BLaER1 (cell line): ENCODE measurements at regions not wholly inside any gene's neighbourhood (a gene's known extent, or its start where the extent isn't known, plus 50 kb on each side); places are given as distances from the start of the nearest gene placed in this dataset.
"Not testable (repeated sequence)": the region's sequence is repeated elsewhere in the genome, so short reads cannot be mapped to it uniquely, and the experiment has no call there.

Experiments
- H3K27ac ChIP-seq: shearing (Covaris generic); formaldehyde crosslinking; 2 replicates; pipeline ENCODE4 v1.8.1; 2022
- H3K27me3 ChIP-seq: shearing (Covaris generic); formaldehyde crosslinking; 2 replicates; pipeline ENCODE4 v1.8.1; 2022
- H3K36me3 ChIP-seq: shearing (Covaris generic); formaldehyde crosslinking; 2 replicates; pipeline ENCODE4 v1.8.1; 2022
- H3K4me1 ChIP-seq: shearing (Covaris generic); formaldehyde crosslinking; 2 replicates; pipeline ENCODE4 v1.8.1; 2022
- H3K4me2 ChIP-seq: shearing (Covaris generic); formaldehyde crosslinking; 2 replicates; pipeline ENCODE4 v1.8.1; 2022
- H3K4me3 ChIP-seq: shearing (Covaris generic); formaldehyde crosslinking; 2 replicates; pipeline ENCODE4 v1.8.1; 2022
- H3K9ac ChIP-seq: shearing (Covaris generic); formaldehyde crosslinking; 2 replicates; pipeline ENCODE4 v1.8.1; 2022
- H3K9me3 ChIP-seq: shearing (Covaris generic); formaldehyde crosslinking; 2 replicates; pipeline ENCODE4 v1.8.1; 2022
- H4K20me1 ChIP-seq: shearing (Covaris generic); formaldehyde crosslinking; 2 replicates; pipeline ENCODE4 v1.8.1; 2022
- Cebpa-rat ChIP-seq: shearing (Covaris generic); IDR thresholded peaks from 2 replicates; pipeline ENCODE4 v1.8.1; 2022

DNA sequence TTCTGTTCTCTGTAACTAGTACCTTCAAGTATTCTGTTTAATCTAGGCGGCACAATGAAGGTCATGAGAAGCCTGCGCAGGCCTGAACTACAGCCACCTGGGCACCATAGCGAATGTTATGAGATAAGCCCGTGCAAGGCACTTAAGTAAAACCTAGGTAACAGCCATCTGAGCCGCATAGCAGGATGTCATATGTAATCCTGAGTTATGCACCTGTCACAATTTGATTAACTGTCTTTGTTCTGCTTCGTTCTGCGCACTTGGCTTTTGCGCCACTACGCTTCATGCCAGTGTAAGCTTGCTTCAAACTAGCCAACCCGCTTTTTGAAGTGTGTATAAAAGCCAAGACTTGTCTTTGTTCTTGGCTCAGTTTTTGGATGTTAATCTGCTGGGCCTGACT, 449.8 kb downstream of the KCNJ18 start:
- Histone ChIP-seq H3K4me2 (no peak overlapping the region), H3K9me3 (no peaks in the 10 kb centered on the region), H3K4me1 (0 out of 2 replicates have a peak, but pooled peaks cover 6% of the 10 kb centered on the region), H3K36me3 (no peaks in the 10 kb centered on the region), H3K9ac (no peak overlapping the region), H4K20me1 (no peaks in the 10 kb centered on the region), H3K27ac (no peak overlapping the region), H3K27me3 (no peaks in the 10 kb centered on the region), H3K4me3 (no peak overlapping the region)
- TF ChIP-seq Cebpa-rat = no peak

DNA sequence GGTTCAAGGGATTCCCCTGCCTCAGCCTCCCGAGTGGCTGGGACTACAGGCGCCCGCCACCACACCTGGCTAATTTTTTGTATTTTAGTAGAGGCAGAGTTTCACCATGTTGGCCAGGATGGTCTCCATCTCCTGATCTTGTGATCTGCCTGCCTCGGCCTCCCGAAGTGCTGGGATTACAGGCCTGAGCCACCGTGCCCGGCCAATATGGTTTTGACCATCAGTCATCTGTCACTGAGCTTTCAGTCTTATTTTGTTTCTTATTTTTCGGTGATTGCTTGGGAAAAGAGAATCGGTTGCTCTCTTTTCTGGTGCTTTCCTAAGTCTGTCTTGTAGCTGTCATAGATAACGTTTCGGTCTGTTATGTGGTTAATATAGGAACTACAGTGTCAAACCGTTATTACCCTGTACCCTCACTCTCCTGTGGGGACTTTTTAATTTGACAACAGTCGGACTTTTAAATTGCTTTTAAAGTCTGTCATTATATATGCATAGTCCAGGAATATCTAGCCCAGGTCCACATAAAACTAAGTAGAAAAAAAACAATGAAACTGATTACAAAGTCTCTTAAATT, 453.4 kb downstream of the KCNJ18 start:
- Histone ChIP-seq H4K20me1 (no peaks in the 10 kb centered on the region), H3K4me2 (no peak overlapping the region), H3K4me1 (no peaks in the 10 kb centered on the region), H3K4me3 (no peak overlapping the region), H3K27me3 (no peaks in the 10 kb centered on the region), H3K9me3 (no peaks in the 10 kb centered on the region), H3K36me3 (no peaks in the 10 kb centered on the region), H3K27ac (no peak overlapping the region), H3K9ac (no peak overlapping the region)
- no peak for TF ChIP-seq Cebpa-rat

DNA sequence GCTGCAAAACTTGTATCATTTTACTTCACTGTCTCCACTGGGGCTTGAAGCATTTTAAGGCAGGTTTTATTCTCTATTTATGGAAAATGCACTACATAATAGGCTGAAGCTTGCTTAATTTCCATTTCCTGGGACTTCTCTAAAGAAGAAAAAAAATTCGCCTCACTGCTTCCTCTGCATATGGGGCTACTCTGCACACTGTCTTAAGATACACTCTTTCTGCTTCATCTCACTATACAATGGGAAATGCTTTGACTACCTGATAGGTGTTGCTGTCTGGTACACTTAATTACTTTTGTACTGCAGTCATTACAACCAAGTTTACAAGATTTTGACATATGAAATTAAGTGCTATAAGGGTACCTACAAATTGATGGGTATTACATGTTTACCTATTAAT, 466.0 kb downstream of the KCNJ18 start:
- no peaks in the 10 kb centered on the region for H3K36me3 ChIP-seq

DNA sequence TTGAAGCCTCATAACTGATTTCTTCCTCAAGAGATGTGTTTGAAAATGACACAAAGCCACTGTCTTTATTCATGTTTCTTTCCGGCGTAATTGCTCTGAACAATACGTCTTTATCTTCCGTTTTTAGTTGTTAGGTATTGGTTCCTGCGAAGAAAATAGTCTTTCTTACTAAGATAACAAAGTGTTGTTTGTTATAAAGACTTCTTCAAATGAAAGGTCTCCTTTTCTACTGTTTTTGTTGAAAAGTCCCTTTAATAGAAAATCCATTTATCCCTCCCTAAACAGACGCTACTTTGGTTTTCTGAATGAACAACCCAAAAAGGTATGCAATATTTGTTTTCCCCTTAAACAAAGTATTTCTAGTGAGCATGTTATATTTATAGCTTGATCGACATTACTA, 469.1 kb downstream of the KCNJ18 start:
- Histone ChIP-seq H3K9ac (no peak overlapping the region), H3K27ac (no peak overlapping the region), H4K20me1 (no peaks in the 10 kb centered on the region), H3K9me3 (no peaks in the 10 kb centered on the region), H3K4me3 (no peak overlapping the region), H3K4me1 (no peaks in the 10 kb centered on the region), H3K4me2 (no peak overlapping the region), H3K27me3 (no peaks in the 10 kb centered on the region), H3K36me3 (no peaks in the 10 kb centered on the region)
- no peak for TF ChIP-seq Cebpa-rat

More for the DNA sequence above, 466.0 kb downstream of the KCNJ18 start:
- Histone ChIP-seq H3K27me3 (no peaks in the 10 kb centered on the region), H3K4me3 (no peak overlapping the region), H3K9me3 (no peaks in the 10 kb centered on the region), H3K4me2 (no peak overlapping the region), H3K9ac (no peak overlapping the region), H3K4me1 (no peaks in the 10 kb centered on the region), H3K27ac (no peak overlapping the region), H4K20me1 (no peaks in the 10 kb centered on the region)
- TF ChIP-seq Cebpa-rat = no peak

DNA sequence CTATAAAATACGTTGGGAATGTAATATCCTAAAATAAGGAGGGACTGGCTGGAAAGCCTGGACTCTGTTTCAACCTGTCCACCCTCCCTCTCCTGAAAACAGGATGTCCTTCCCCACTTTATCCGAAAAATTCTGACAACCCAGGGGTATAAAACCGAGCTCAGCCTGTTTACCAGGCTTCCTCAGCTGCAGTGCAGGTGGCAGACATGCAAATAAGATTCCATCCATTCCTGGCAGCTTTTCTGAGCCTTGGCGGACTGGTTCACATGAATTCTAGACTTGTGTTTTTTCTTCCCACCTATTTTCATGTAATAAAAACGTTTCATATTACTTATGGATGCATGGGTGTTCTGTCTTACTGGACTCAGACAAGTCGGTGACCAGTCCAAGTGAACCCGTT, 479.3 kb downstream of the KCNJ18 start:
- Histone ChIP-seq H3K27me3 (no peaks in the 10 kb centered on the region), H4K20me1 (no peaks in the 10 kb centered on the region), H3K27ac (no peak overlapping the region), H3K9me3 (peaks cover 13% of the 10 kb centered on the region; the same call in 1 of the 2 replicates), H3K36me3 (no peaks in the 10 kb centered on the region), H3K9ac (no peak overlapping the region), H3K4me2 (no peak overlapping the region), H3K4me3 (no peak overlapping the region), H3K4me1 (no peaks in the 10 kb centered on the region)
- no peak for TF ChIP-seq Cebpa-rat

DNA sequence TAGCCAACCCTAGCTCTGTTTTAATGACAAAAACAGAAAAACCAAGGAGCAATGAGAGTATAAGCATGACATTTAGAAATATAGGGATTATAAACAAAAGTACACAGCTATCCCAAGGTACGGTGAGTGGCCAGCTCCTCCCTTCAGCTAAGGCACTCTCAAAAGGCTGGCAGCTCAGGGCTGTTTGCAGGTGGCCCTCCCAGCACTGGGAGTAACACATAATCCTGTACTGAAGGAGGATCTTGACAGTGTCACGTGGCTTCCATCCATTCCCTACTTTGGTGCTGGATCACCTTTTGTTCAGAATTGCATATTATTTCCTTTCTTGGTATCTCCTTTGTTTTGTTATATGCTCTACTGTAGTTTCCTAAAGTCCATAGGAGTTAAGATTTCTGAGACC, 500.8 kb downstream of the KCNJ18 start:
- Histone ChIP-seq H3K27me3 (no peaks in the 10 kb centered on the region), H3K9ac (no peak overlapping the region), H3K4me1 (no peaks in the 10 kb centered on the region), H3K4me2 (no peak overlapping the region), H3K36me3 (no peaks in the 10 kb centered on the region), H3K4me3 (no peak overlapping the region), H4K20me1 (no peaks in the 10 kb centered on the region), H3K9me3 (no peaks in the 10 kb centered on the region), H3K27ac (no peak overlapping the region)
- no peak for TF ChIP-seq Cebpa-rat

DNA sequence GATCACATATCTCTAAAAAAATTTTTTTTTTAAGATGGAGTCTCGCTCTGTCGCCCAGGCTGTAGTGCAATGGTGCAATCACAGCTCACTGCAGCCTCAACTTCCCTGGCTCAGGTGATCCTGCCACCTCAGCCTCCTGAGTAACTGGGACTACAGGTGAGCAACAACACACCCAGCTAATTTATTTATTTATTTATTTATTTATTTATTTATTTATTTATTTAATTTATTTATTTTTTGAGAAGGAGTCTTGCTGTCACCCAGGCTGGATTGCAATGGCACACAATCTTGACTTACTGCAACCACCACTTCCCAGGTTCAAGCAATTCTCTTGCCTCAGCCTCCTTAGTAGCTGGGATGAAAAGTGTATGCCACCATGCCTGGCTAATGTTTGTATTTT, 507.9 kb downstream of the KCNJ18 start:
- not testable (repeated sequence) for H4K20me1 ChIP-seq, H3K4me3 ChIP-seq, H3K4me1 ChIP-seq, H3K36me3 ChIP-seq, H3K27me3 ChIP-seq, H3K4me2 ChIP-seq, H3K9ac ChIP-seq, H3K27ac ChIP-seq
- peaks cover 18% of the 10 kb centered on the region for H3K9me3 ChIP-seq

DNA sequence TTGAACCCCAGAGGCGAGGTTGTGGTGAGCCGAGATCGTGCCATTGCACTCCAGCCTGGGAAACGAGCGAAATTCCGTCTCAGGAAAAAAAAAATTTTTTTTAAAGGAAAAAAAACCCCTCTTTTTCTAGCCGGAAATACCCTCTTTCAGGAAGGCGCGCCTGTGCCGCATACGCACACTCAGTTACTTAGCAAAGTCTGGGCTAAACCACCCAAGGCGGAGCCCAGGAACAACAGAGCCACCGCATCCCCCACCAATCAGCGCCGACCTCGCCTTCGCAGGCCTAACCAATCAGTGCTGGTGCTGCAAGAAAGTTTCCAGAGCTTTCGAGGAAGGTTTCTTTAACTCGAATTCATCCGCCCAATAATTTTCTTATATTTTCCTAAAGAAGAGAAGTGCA, 510.4 kb downstream of the KCNJ18 start:
- H3K9ac ChIP-seq = no peak overlapping the region
- H3K4me2 ChIP-seq = no peak overlapping the region
- H3K27me3 ChIP-seq = no peaks in the 10 kb centered on the region
- H3K27ac ChIP-seq = no peak overlapping the region
- H3K4me3 ChIP-seq = no peak overlapping the region
- no peaks in the 10 kb centered on the region for H3K36me3 ChIP-seq
- H4K20me1 ChIP-seq = no peaks in the 10 kb centered on the region
- no peaks in the 10 kb centered on the region for H3K4me1 ChIP-seq
- TF ChIP-seq Cebpa-rat = no peak
- peaks cover 18% of the 10 kb centered on the region for H3K9me3 ChIP-seq

DNA sequence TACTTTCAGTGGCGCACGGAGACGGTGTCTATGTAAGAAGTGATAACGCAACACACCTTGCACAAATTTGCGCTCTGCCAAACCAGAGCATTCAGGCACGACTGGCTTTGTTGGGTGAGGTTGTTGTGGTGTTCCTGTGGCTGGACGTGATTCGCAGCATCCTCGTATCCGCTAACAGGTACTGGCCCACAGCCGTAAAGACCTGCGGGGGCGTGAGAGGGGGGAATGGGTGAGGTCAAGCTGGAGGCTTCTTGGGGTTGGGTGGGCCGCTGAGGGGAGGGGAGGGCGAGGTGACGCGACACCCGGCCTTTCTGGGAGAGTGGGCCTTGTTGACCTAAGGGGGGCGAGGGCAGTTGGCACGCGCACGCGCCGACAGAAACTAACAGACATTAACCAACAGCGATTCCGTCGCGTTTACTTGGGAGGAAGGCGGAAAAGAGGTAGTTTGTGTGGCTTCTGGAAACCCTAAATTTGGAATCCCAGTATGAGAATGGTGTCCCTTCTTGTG, 510.9 kb downstream of the KCNJ18 start:
- Histone ChIP-seq H3K27me3 (no peaks in the 10 kb centered on the region), H3K36me3 (no peaks in the 10 kb centered on the region), H3K4me2 (no peak overlapping the region), H3K27ac (no peak overlapping the region), H4K20me1 (no peaks in the 10 kb centered on the region), H3K9me3 (peaks cover 18% of the 10 kb centered on the region), H3K9ac (no peak overlapping the region), H3K4me3 (no peak overlapping the region), H3K4me1 (no peaks in the 10 kb centered on the region)
- TF ChIP-seq Cebpa-rat = no peak

DNA sequence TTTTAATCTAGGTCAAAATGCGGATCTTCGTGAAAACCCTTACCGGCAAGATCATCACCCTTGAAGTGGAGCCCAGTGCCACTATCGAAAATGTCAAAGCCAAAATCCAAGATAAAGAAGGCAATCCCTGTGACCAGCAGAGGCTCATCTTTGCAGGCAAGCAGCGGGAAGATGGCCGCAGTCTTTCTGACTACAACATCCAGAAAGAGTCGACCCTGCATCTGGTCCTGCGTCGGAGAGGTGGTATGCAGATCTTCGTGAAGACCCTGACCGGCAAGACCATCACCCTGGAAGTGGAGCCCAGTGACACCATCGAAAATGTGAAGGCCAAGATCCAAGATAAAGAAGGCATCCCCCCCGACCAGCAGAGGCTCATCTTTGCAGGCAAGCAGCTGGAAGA, 511.8 kb downstream of the KCNJ18 start:
- not testable (repeated sequence) for H3K4me1 ChIP-seq, H3K27ac ChIP-seq, H3K36me3 ChIP-seq, H3K4me2 ChIP-seq, H4K20me1 ChIP-seq, H3K27me3 ChIP-seq, H3K4me3 ChIP-seq, H3K9ac ChIP-seq
- H3K9me3 ChIP-seq = peaks cover 18% of the 10 kb centered on the region

DNA sequence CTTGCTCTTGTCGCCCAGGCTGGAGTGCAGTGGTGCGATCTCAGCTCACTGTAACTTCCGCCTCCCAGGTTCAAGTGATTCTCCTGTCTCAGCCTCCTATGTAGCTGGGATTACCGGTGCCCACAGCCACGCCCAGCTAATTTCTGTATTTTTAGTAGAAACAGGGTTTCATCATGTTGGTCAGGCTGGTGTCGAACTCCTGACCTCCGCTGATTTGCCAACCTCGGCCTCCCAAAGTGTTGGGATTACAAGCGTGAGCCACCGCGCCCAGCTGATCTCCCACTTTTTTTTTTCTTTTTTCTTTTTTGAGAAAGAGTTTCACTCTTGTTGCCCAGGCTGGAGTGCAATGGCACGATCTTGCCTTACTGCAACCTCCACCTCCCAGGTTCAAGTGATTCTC, 517.9 kb downstream of the KCNJ18 start:
- H3K4me1 ChIP-seq, H4K20me1 ChIP-seq, H3K27me3 ChIP-seq, H3K36me3 ChIP-seq, H3K9me3 ChIP-seq, H3K4me2 ChIP-seq, H3K27ac ChIP-seq, H3K4me3 ChIP-seq, H3K9ac ChIP-seq: not testable (repeated sequence)

DNA sequence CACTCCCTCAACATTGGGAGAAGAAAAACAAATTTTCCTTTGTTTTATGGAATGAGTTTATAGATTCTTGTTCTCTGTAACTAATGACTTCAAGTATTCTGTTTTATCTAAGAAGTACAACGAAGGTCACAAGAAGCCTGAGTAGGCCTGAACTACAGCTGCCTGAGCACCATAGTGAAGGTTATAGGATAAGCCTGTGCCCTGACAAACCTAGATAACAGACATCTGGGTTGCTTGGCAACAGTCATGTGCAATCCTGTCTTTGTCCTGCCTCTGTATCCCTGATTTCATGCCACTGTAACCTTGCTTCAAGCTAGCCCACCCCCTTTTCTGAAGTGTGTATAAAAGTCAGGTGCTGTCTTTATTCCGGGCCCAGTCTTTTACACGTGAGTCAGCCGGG, 520.8 kb downstream of the KCNJ18 start:
- not testable (repeated sequence) for H3K4me2 ChIP-seq, H3K4me3 ChIP-seq, H3K9ac ChIP-seq, H3K4me1 ChIP-seq, H4K20me1 ChIP-seq, H3K27ac ChIP-seq, H3K9me3 ChIP-seq, H3K36me3 ChIP-seq, H3K27me3 ChIP-seq
